ENCODE measurements at regions not wholly inside any gene's neighbourhood (a gene's known extent, or its start where the extent isn't known, plus 50 kb on each side); places are given as distances from the start of the nearest gene placed in this dataset.

GRCh38 chr3:135636596-135636995 is 328.9 kb upstream of the PPP2R3A start:
- no peak overlapping the region for H3K4me3 ChIP-seq (ENCODE audit: low read length)
- TF ChIP-seq CTCF (conservative IDR thresholded peaks at IDR 0.05; ENCODE audit: low read depth, low read length), result no peak
- DNase-seq (ENCODE audit: low read depth), result no peak

GRCh38 chr3:135637013-135637412 is 328.5 kb upstream of the PPP2R3A start:
- no peak for DNase-seq (ENCODE audit: low read depth)
- no peak overlapping the region for H3K4me3 ChIP-seq (ENCODE audit: low read length)
- no peak for TF ChIP-seq CTCF (conservative IDR thresholded peaks at IDR 0.05; ENCODE audit: low read depth, low read length)

GRCh38 chr3:135641761-135642160 is 323.8 kb upstream of the PPP2R3A start:
- no peak overlapping the region for H3K4me3 ChIP-seq (ENCODE audit: low read length)
- TF ChIP-seq CTCF (conservative IDR thresholded peaks at IDR 0.05; ENCODE audit: low read depth, low read length), result no peak

GRCh38 chr3:135645541-135645940 is 320.0 kb upstream of the PPP2R3A start:
- DNase-seq (ENCODE audit: low read depth), result no peak
- no peak for TF ChIP-seq CTCF (conservative IDR thresholded peaks at IDR 0.05; ENCODE audit: low read depth, low read length)
- H3K4me3 ChIP-seq (ENCODE audit: low read length), result no peak overlapping the region

More at GRCh38 chr3:135641761-135642160, 323.8 kb upstream of the PPP2R3A start:
- no peak for DNase-seq (ENCODE audit: low read depth)

GRCh38 chr3:135646873-135647272 is 318.7 kb upstream of the PPP2R3A start:
- no peak for TF ChIP-seq CTCF (conservative IDR thresholded peaks at IDR 0.05; ENCODE audit: low read depth, low read length)

GRCh38 chr3:135649361-135649760 is 316.2 kb upstream of the PPP2R3A start:
- no peak for TF ChIP-seq CTCF (conservative IDR thresholded peaks at IDR 0.05; ENCODE audit: low read depth, low read length)
- no peak overlapping the region for H3K4me3 ChIP-seq (ENCODE audit: low read length)
- no peak for DNase-seq (ENCODE audit: low read depth)

More at GRCh38 chr3:135646873-135647272, 318.7 kb upstream of the PPP2R3A start:
- no peak overlapping the region for H3K4me3 ChIP-seq (ENCODE audit: low read length)
- DNase-seq (ENCODE audit: low read depth), result no peak

GRCh38 chr3:135650309-135650708 is 315.2 kb upstream of the PPP2R3A start:
- no peak for DNase-seq (ENCODE audit: low read depth)
- H3K4me3 ChIP-seq (ENCODE audit: low read length), result no peak overlapping the region
- no peak for TF ChIP-seq CTCF (conservative IDR thresholded peaks at IDR 0.05; ENCODE audit: low read depth, low read length)

Data from retinal pigment epithelial cell (primary cell).